GM18498 (cell line): ENCODE measurements at regions not wholly inside any gene's neighbourhood (a gene's known extent, or its start where the extent isn't known, plus 50 kb on each side); places are given as distances from the start of the nearest gene placed in this dataset.
A peak's percentile ranks its signal among the peaks of the same experiment; 100 is the strongest.
"Not testable (repeated sequence)": the region's sequence is repeated elsewhere in the genome, so short reads cannot be mapped to it uniquely, and the experiment has no call there.

Experiments used
- ATAC-seq: cut with Tn5 transposase; IDR thresholded peaks from one replicate; pipeline ENCODE4 v1.9.1; 2021; ENCODE audit warnings: mild to moderate bottlenecking, moderate library complexity; ENCODE audit not compliant: unreplicated experiment

GRCh38 chr16:52976539-52977167 lies 76.0 kb downstream of the CHD9NB start:
- peak; percentile 76 for ATAC-seq

- no peak for ATAC-seq
These were observed 85.0 kb downstream of the CHD9NB start for GRCh38 chr16:52967744-52968143.

- no peak for ATAC-seq
These were observed 88.4 kb downstream of the CHD9NB start for GRCh38 chr16:52964290-52964689.

GRCh38 chr16:52963855-52964242 lies 88.8 kb downstream of the CHD9NB start:
- no peak for ATAC-seq

GRCh38 chr16:52963212-52963854 lies 89.4 kb downstream of the CHD9NB start:
- ATAC-seq = no peak

GRCh38 chr16:52958951-52959350 lies 93.7 kb downstream of the CHD9NB start:
- ATAC-seq = no peak

GRCh38 chr16:52957199-52957598 lies 95.5 kb downstream of the CHD9NB start:
- no peak for ATAC-seq

- no peak for ATAC-seq
These were observed 96.7 kb downstream of the CHD9NB start for GRCh38 chr16:52956044-52956443.

GRCh38 chr16:52953215-52953614 lies 99.5 kb downstream of the CHD9NB start:
- no peak for ATAC-seq

GRCh38 chr16:52948946-52949345 lies 103.8 kb downstream of the CHD9NB start:
- ATAC-seq = no peak

- no peak for ATAC-seq
These were observed 120.4 kb downstream of the CHD9NB start for GRCh38 chr16:52932321-52932720.

- ATAC-seq = no peak
These were observed 123.0 kb downstream of the CHD9NB start for GRCh38 chr16:52929478-52930400.

GRCh38 chr16:52928955-52929354 lies 123.7 kb downstream of the CHD9NB start:
- ATAC-seq = no peak

- no peak for ATAC-seq
These were observed 127.6 kb downstream of the CHD9NB start for GRCh38 chr16:52925143-52925542.

GRCh38 chr16:52924162-52924561 lies 128.5 kb downstream of the CHD9NB start:
- no peak for ATAC-seq

- ATAC-seq = no peak
These were observed 131.6 kb downstream of the CHD9NB start for GRCh38 chr16:52921104-52921503.

- no peak for ATAC-seq
These were observed 132.4 kb downstream of the CHD9NB start for GRCh38 chr16:52920331-52920730.

GRCh38 chr16:52914428-52914827 lies 138.3 kb downstream of the CHD9NB start:
- ATAC-seq = no peak

GRCh38 chr16:52912565-52913173 lies 140.0 kb downstream of the CHD9NB start:
- ATAC-seq = peak; percentile 76

GRCh38 chr16:52908057-52908456 lies 144.6 kb downstream of the CHD9NB start:
- not testable (repeated sequence) for ATAC-seq

- no peak for ATAC-seq
These were observed 146.4 kb downstream of the CHD9NB start for GRCh38 chr16:52906281-52906680.
